Fibroblast of the aortic adventitia (primary cell): ENCODE measurements at regions not wholly inside any gene's neighbourhood (a gene's known extent, or its start where the extent isn't known, plus 50 kb on each side); places are given as distances from the start of the nearest gene placed in this dataset.

Experiments used
- DNase-seq: peaks from one replicate; pipeline ENCODE4 v3.0.0-alpha.2; 2010; ENCODE audit warnings: low read depth
- H3K4me3 ChIP-seq: 2 replicates; pipeline ENCODE4 v1.5.1; 2011; ENCODE audit warnings: low read depth, mild to moderate bottlenecking, control low read depth, low read length, moderate library complexity
- CTCF ChIP-seq: IDR thresholded peaks from 2 replicates; pipeline ENCODE4 v1.5.1; 2011; ENCODE audit warnings: mild to moderate bottlenecking, low read length, control low read depth, inconsistent platforms; ENCODE audit not compliant: insufficient read depth

DNA sequence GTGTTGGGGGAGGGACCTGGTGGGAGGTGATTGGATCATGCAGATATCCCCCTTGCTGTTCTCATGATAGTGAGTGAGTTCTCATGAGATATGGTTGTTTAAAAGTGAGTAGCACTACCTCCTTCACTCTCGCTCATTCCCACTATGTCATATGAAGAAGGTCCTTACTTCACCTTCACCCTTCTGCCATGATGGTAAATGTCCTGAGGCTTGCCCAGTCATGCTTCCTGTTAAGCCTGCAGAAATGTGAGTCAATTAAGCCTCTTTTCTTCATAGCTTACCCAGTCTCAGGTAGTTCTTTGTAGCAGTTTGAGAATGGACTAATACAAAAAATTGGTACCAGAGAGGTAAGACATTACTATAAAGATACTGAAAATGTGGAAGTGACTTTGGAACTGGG lies 425.9 kb downstream of the HTR1B start:
- H3K4me3 ChIP-seq = no peak overlapping the region
- no peak for TF ChIP-seq CTCF

GRCh38 chr6:77036400-77036799 lies 426.9 kb downstream of the HTR1B start:
- no peak for DNase-seq
- TF ChIP-seq CTCF = no peak
- no peak overlapping the region for H3K4me3 ChIP-seq

More for the DNA sequence above, 425.9 kb downstream of the HTR1B start:
- DNase-seq = no peak

DNA sequence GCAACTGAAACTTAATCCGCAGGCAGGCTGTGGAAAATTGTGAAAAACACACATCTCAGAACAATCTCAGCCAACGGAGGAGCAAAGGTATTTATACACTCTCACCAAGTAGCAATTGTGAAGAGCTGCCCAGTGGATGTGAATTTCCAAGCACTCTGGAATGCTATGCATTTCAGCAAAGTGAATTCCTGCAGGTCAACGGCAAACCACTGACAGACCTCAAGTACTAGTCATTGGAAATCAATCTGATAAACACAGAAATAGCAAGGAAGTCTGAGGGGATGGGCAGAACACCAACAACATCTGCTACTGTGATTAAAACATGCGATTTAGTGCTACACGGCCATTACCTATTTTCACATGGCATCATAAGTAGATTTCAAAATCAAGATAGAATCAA lies 429.1 kb downstream of the HTR1B start:
- TF ChIP-seq CTCF = no peak
- H3K4me3 ChIP-seq = no peak overlapping the region
- DNase-seq = peak; percentile 83

GRCh38 chr6:77030929-77031674 lies 432.2 kb downstream of the HTR1B start:
- no peak for TF ChIP-seq CTCF
- H3K4me3 ChIP-seq = no peak overlapping the region
- DNase-seq = no peak

DNA sequence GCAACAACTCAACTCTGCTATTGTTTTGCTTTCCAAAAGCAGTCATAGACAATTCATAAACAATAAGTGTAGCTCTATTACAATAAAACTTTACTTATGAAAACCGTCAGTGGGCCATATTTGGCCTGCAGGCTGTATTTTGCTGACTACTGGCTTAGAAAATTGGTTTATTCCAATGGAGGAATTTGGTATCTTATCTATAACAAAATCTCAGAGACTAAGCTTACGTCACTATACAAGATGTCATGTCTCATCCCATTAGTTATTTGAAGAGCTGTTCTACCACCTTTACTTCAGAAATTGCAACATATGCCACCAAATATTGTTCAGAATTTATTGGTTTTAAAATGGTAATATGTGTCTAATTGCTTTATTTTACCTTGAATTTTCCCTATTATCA lies 436.9 kb downstream of the HTR1B start:
- no peak overlapping the region for H3K4me3 ChIP-seq
- no peak for TF ChIP-seq CTCF
- no peak for DNase-seq

- no peak overlapping the region for H3K4me3 ChIP-seq
- no peak for DNase-seq
- TF ChIP-seq CTCF = no peak
These were observed 437.5 kb downstream of the HTR1B start for GRCh38 chr6:77025736-77026223.

GRCh38 chr6:77021778-77022177 lies 441.5 kb downstream of the HTR1B start:
- no peak for TF ChIP-seq CTCF
- H3K4me3 ChIP-seq = no peak overlapping the region
- DNase-seq = no peak
